WTC11 (cell line): ENCODE measurements at regions not wholly inside any gene's neighbourhood (a gene's known extent, or its start where the extent isn't known, plus 50 kb on each side); places are given as distances from the start of the nearest gene placed in this dataset.

Experiments used
- ATAC-seq: fragments of 200-7000 bp; cut with Tn5 transposase; 2 replicates; pipeline ENCODE4 v1.10.0; 2021; ENCODE audit warnings: mild to moderate bottlenecking, moderate library complexity
- CTCF ChIA-PET: fragments of 300-600 bp; sonication (Branson Sonifier 250); formaldehyde crosslinking; loops from one replicate; lab custom pipeline; 2021; ENCODE audit warnings: antibody characterized with exemption; lab: Charles Lee
- POLR2A ChIA-PET: fragments of 350-600 bp; sonication (Branson Sonifier 250); formaldehyde crosslinking; loops from one replicate; lab custom pipeline; 2021; ENCODE audit warnings: antibody characterized with exemption; lab: Charles Lee
- DNase-seq: peaks from one replicate; pipeline ENCODE4 v3.0.0; 2021; ENCODE audit warnings: low spot score
- H3K27ac Mint-ChIP-seq: 2 replicates; pipeline ENCODE4 v1.8.0; 2021; ENCODE audit warnings: mixed read lengths
- H3K27me3 Mint-ChIP-seq: 2 replicates; pipeline ENCODE4 v1.8.0; 2021; ENCODE audit warnings: low read depth, mild to moderate bottlenecking, moderate library complexity, mixed read lengths
- H3K36me3 Mint-ChIP-seq: 2 replicates; pipeline ENCODE4 v1.8.0; 2021; ENCODE audit warnings: mixed read lengths
- H3K4me1 Mint-ChIP-seq: 2 replicates; pipeline ENCODE4 v1.8.0; 2022; ENCODE audit warnings: mixed read lengths
- H3K4me3 Mint-ChIP-seq: 2 replicates; pipeline ENCODE4 v1.8.0; 2021; ENCODE audit warnings: mild to moderate bottlenecking, moderate library complexity, mixed read lengths
- H3K9me3 Mint-ChIP-seq: 2 replicates; pipeline ENCODE4 v1.8.0; 2021; ENCODE audit warnings: mixed read lengths
- ATF1 ChIP-seq: sonication (generic); formaldehyde crosslinking; IDR thresholded peaks from 2 replicates; pipeline ENCODE4 v1.8.1; 2023; ENCODE audit warnings: mild to moderate bottlenecking, moderate library complexity, missing genetic modification reagents
- CREM ChIP-seq: sonication (generic); formaldehyde crosslinking; IDR thresholded peaks from 2 replicates; pipeline ENCODE4 v1.8.1; 2022; ENCODE audit warnings: mild to moderate bottlenecking, missing genetic modification reagents, moderate library complexity
- ESRRA ChIP-seq: sonication (generic); formaldehyde crosslinking; IDR thresholded peaks from 2 replicates; pipeline ENCODE4 v1.8.1; 2022; ENCODE audit warnings: mild to moderate bottlenecking, missing genetic modification reagents, borderline replicate concordance
- ETV6 ChIP-seq: sonication (generic); formaldehyde crosslinking; IDR thresholded peaks from 2 replicates; pipeline ENCODE4 v1.8.1; 2022; ENCODE audit warnings: mild to moderate bottlenecking, missing genetic modification reagents
- FOXJ3 ChIP-seq: sonication (generic); formaldehyde crosslinking; IDR thresholded peaks from 2 replicates; pipeline ENCODE4 v1.9.0; 2021; ENCODE audit warnings: missing genetic modification reagents, mild to moderate bottlenecking, borderline replicate concordance
- FOXK1 ChIP-seq: sonication (generic); formaldehyde crosslinking; IDR thresholded peaks from 2 replicates; pipeline ENCODE4 v1.8.0; 2022; ENCODE audit warnings: mild to moderate bottlenecking, moderate library complexity, missing genetic modification reagents
- HMGXB4 ChIP-seq: sonication (generic); formaldehyde crosslinking; IDR thresholded peaks from 2 replicates; pipeline ENCODE4 v1.8.1; 2023; ENCODE audit warnings: mild to moderate bottlenecking, moderate library complexity, missing genetic modification reagents
- IRF2 ChIP-seq: sonication (generic); formaldehyde crosslinking; IDR thresholded peaks from 2 replicates; pipeline ENCODE4 v1.8.0; 2022; ENCODE audit warnings: low read depth, missing genetic modification reagents, borderline replicate concordance
- NR2C2 ChIP-seq: sonication (generic); formaldehyde crosslinking; IDR thresholded peaks from 2 replicates; pipeline ENCODE4 v1.8.0; 2022; ENCODE audit warnings: mild to moderate bottlenecking, missing genetic modification reagents
- NR3C1 ChIP-seq: sonication (generic); formaldehyde crosslinking; conservative IDR thresholded peaks from 2 replicates; pipeline ENCODE4 v1.8.1; 2023; ENCODE audit warnings: low read depth, mild to moderate bottlenecking, missing genetic modification reagents
- SOX15 ChIP-seq: fragments of 250-450 bp; sonication (Bioruptor Pico); IDR thresholded peaks from 2 replicates; pipeline ENCODE4 v1.9.0; 2021; ENCODE audit warnings: mild to moderate bottlenecking
- TCF7 ChIP-seq: sonication (generic); formaldehyde crosslinking; IDR thresholded peaks from 2 replicates; pipeline ENCODE4 v1.8.0; 2022; ENCODE audit warnings: mild to moderate bottlenecking, low read depth, missing genetic modification reagents, moderate library complexity
- ZBTB21 ChIP-seq: sonication (generic); formaldehyde crosslinking; IDR thresholded peaks from 2 replicates; pipeline ENCODE4 v1.8.1; 2023; ENCODE audit warnings: mild to moderate bottlenecking, missing genetic modification reagents, borderline replicate concordance
- ZBTB43 ChIP-seq: sonication (generic); formaldehyde crosslinking; IDR thresholded peaks from 2 replicates; pipeline ENCODE4 v1.8.1; 2023; ENCODE audit warnings: mild to moderate bottlenecking, missing genetic modification reagents
- ZNF121 ChIP-seq: sonication (generic); formaldehyde crosslinking; IDR thresholded peaks from 2 replicates; pipeline ENCODE4 v1.8.0; 2023; ENCODE audit warnings: missing genetic modification reagents
- ZNF317 ChIP-seq: sonication (generic); formaldehyde crosslinking; IDR thresholded peaks from 2 replicates; pipeline ENCODE4 v1.8.1; 2023; ENCODE audit warnings: low read depth, mild to moderate bottlenecking, moderate library complexity, missing genetic modification reagents, borderline replicate concordance
- ZNF416 ChIP-seq: fragments of 250-450 bp; sonication (Bioruptor Pico); IDR thresholded peaks from 2 replicates; pipeline ENCODE4 v1.9.0; 2021; ENCODE audit warnings: mild to moderate bottlenecking, inconsistent platforms
- TF ChIP-seq, protein P1 (sequence below): sonication (generic); formaldehyde crosslinking; IDR thresholded peaks from 2 replicates; pipeline ENCODE4 v1.8.1; 2022; ENCODE audit warnings: low read depth, missing genetic modification reagents, borderline replicate concordance
- TF ChIP-seq, protein P2 (sequence below): sonication (generic); formaldehyde crosslinking; IDR thresholded peaks from 2 replicates; pipeline ENCODE4 v1.8.0; 2022; ENCODE audit warnings: mild to moderate bottlenecking, missing genetic modification reagents
- TF ChIP-seq, protein P3 (sequence below): sonication (generic); formaldehyde crosslinking; IDR thresholded peaks from 2 replicates; pipeline ENCODE4 v1.8.0; 2023; ENCODE audit warnings: missing genetic modification reagents
- TF ChIP-seq, protein P4 (sequence below): sonication (generic); formaldehyde crosslinking; conservative IDR thresholded peaks from 2 replicates; pipeline ENCODE4 v1.8.1; 2022; ENCODE audit warnings: mild to moderate bottlenecking, missing genetic modification reagents
- TF ChIP-seq, protein P5 (sequence below): fragments of 250-450 bp; sonication (Bioruptor Pico); IDR thresholded peaks from 2 replicates; pipeline ENCODE4 v1.9.0; 2021; ENCODE audit warnings: mild to moderate bottlenecking

DNA sequence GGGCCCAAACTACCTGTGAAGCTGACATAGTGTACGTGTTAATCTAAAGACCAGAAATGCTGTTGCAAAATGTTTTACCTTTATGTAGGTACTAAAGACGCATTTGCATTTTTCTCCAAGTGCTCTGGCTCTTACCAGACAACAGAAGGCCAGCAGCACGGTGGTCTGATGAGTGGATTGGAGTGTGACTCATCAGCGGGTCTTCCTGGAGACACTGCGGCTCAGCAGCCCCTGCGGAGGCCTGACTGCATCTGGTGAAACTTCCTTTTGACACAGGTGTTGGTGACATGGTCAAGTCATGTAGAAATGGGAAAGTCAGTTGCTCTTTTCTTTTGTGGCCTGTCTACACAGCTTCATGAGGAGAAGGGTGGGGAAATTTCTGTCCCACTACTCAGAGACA lies 723.6 kb downstream of the INHBA start:
- no peak for DNase-seq
- ChIA-PET POLR2A (no interaction called here), CTCF (no interaction called here)
- no peak for TF ChIP-seq SOX15
- no peak for TF ChIP-seq NR2C2 (CRISPR knock-in tag)
- no peak for TF ChIP-seq TCF7 (CRISPR knock-in tag)
- TF ChIP-seq HMGXB4 (CRISPR knock-in tag), result no peak
- no peak for TF ChIP-seq ZNF121 (CRISPR knock-in tag)
- no peak for TF ChIP-seq FOXK1
- TF ChIP-seq IRF2, result no peak
- TF ChIP-seq ZBTB43 (CRISPR knock-in tag), result no peak
- TF ChIP-seq, protein P1, sequence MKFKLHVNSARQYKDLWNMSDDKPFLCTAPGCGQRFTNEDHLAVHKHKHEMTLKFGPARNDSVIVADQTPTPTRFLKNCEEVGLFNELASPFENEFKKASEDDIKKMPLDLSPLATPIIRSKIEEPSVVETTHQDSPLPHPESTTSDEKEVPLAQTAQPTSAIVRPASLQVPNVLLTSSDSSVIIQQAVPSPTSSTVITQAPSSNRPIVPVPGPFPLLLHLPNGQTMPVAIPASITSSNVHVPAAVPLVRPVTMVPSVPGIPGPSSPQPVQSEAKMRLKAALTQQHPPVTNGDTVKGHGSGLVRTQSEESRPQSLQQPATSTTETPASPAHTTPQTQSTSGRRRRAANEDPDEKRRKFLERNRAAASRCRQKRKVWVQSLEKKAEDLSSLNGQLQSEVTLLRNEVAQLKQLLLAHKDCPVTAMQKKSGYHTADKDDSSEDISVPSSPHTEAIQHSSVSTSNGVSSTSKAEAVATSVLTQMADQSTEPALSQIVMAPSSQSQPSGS (CRISPR knock-in tag), result no peak
- TF ChIP-seq ZBTB21, result no peak
- no peak for TF ChIP-seq ATF1 (CRISPR knock-in tag)
- TF ChIP-seq ESRRA, result no peak
- TF ChIP-seq, protein P2, sequence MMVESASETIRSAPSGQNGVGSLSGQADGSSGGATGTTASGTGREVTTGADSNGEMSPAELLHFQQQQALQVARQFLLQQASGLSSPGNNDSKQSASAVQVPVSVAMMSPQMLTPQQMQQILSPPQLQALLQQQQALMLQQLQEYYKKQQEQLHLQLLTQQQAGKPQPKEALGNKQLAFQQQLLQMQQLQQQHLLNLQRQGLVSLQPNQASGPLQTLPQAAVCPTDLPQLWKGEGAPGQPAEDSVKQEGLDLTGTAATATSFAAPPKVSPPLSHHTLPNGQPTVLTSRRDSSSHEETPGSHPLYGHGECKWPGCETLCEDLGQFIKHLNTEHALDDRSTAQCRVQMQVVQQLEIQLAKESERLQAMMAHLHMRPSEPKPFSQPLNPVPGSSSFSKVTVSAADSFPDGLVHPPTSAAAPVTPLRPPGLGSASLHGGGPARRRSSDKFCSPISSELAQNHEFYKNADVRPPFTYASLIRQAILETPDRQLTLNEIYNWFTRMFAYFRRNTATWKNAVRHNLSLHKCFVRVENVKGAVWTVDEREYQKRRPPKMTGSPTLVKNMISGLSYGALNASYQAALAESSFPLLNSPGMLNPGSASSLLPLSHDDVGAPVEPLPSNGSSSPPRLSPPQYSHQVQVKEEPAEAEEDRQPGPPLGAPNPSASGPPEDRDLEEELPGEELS, result no peak
- no peak for TF ChIP-seq ETV6 (CRISPR knock-in tag)
- no peak for TF ChIP-seq NR3C1
- no peak for TF ChIP-seq FOXJ3 (CRISPR knock-in tag)
- TF ChIP-seq CREM (CRISPR knock-in tag), result no peak
- TF ChIP-seq, protein P3, sequence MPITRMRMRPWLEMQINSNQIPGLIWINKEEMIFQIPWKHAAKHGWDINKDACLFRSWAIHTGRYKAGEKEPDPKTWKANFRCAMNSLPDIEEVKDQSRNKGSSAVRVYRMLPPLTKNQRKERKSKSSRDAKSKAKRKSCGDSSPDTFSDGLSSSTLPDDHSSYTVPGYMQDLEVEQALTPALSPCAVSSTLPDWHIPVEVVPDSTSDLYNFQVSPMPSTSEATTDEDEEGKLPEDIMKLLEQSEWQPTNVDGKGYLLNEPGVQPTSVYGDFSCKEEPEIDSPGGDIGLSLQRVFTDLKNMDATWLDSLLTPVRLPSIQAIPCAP (CRISPR knock-in tag), result no peak
- TF ChIP-seq ZNF416 (CRISPR knock-in tag), result no peak
- TF ChIP-seq, protein P4, sequence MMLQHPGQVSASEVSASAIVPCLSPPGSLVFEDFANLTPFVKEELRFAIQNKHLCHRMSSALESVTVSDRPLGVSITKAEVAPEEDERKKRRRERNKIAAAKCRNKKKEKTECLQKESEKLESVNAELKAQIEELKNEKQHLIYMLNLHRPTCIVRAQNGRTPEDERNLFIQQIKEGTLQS (CRISPR knock-in tag), result no peak
- TF ChIP-seq, all 79 proteins: peak for 0
- ATAC-seq, result no peak
- H3K4me1 Mint-ChIP-seq, result peaks cover 4% of the 10 kb centered on the region; the same call in 1 of the 2 replicates
- no peak overlapping the region for H3K27ac Mint-ChIP-seq
- H3K9me3 Mint-ChIP-seq, result peaks cover 10% of the 10 kb centered on the region; the same call in 1 of the 2 replicates
- no peak overlapping the region for H3K4me3 Mint-ChIP-seq
- no peaks in the 10 kb centered on the region for H3K36me3 Mint-ChIP-seq
- H3K27me3 Mint-ChIP-seq, result no peaks in the 10 kb centered on the region

DNA sequence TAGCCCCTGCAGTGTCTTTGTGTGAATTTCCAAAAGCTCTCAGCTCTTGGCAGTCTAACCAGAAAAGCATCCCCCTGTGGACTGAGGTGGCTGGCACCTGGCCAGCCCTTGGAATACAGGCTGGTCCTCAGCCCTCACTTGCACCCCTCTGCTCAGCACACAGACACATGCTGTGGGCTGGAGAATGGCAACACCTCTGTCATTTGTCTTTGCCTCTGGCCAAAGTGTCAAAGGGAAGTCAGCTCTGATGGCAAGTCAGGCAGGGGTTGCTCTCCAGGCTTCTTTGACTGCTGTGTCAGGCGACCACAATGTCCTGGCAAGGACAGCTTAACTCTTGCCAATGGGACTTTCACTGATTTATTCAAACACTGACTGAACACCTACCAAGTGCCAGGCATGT lies 724.8 kb downstream of the INHBA start:
- Mint-ChIP-seq H3K27me3 (no peaks in the 10 kb centered on the region), H3K4me3 (no peak overlapping the region), H3K27ac (no peak overlapping the region), H3K9me3 (peaks cover 10% of the 10 kb centered on the region; the same call in 1 of the 2 replicates), H3K36me3 (no peaks in the 10 kb centered on the region), H3K4me1 (peaks cover 10% of the 10 kb centered on the region)
- no peak for ATAC-seq
- CTCF ChIA-PET, result no interaction called here
- no peak for DNase-seq
- POLR2A ChIA-PET, result no interaction called here
- TF ChIP-seq, protein P3 (CRISPR knock-in tag), result no peak
- TF ChIP-seq ZNF317 (CRISPR knock-in tag), result no peak
- TF ChIP-seq, protein P5, sequence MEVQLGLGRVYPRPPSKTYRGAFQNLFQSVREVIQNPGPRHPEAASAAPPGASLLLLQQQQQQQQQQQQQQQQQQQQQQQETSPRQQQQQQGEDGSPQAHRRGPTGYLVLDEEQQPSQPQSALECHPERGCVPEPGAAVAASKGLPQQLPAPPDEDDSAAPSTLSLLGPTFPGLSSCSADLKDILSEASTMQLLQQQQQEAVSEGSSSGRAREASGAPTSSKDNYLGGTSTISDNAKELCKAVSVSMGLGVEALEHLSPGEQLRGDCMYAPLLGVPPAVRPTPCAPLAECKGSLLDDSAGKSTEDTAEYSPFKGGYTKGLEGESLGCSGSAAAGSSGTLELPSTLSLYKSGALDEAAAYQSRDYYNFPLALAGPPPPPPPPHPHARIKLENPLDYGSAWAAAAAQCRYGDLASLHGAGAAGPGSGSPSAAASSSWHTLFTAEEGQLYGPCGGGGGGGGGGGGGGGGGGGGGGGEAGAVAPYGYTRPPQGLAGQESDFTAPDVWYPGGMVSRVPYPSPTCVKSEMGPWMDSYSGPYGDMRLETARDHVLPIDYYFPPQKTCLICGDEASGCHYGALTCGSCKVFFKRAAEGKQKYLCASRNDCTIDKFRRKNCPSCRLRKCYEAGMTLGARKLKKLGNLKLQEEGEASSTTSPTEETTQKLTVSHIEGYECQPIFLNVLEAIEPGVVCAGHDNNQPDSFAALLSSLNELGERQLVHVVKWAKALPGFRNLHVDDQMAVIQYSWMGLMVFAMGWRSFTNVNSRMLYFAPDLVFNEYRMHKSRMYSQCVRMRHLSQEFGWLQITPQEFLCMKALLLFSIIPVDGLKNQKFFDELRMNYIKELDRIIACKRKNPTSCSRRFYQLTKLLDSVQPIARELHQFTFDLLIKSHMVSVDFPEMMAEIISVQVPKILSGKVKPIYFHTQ (CRISPR knock-in tag), result no peak
